Left lung (tissue), 4 donors: ENCODE measurements at regions not wholly inside any gene's neighbourhood (a gene's known extent, or its start where the extent isn't known, plus 50 kb on each side); places are given as distances from the start of the nearest gene placed in this dataset.

Source experiments
- ATAC-seq: fragments of 200-7000 bp; cut with Tn5 transposase; one replicate; pipeline ENCODE4 v1.9.1; 2020; ENCODE audit warnings: moderate library complexity
- DNase-seq, 4 donors: peaks; one replicate each; pipeline ENCODE4 v3.0.0-alpha.2; 2013 to 2020
- H3K27ac ChIP-seq, 2 donors: fragments of 200-600 bp; sonication (generic) in 1 of 2; one replicate each; pipeline versions ENCODE4 v1.5.0 to v1.8.0; 2020 to 2021
- H3K27me3 ChIP-seq, 2 donors: fragments of 200-600 bp; sonication (generic) in 1 of 2; one replicate each; pipeline versions ENCODE4 v1.5.0 to v1.8.0; 2020 to 2021
- H3K36me3 ChIP-seq, 2 donors: fragments of 200-600 bp; sonication (generic) in 1 of 2; one replicate each; pipeline versions ENCODE4 v1.5.0 to v1.8.0; 2020 to 2021
- H3K4me1 ChIP-seq, 2 donors: fragments of 200-600 bp; one replicate each; pipeline ENCODE4 v1.8.0; 2021
- H3K4me3 ChIP-seq, 2 donors: fragments of 200-600 bp; sonication (generic) in 1 of 2; one replicate each; pipeline versions ENCODE4 v1.5.0 to v1.8.0; 2020 to 2021; ENCODE audit warnings: mild to moderate bottlenecking in 1 of 2
- H3K9me3 ChIP-seq, 2 donors: fragments of 200-600 bp; sonication (generic) in 1 of 2; one replicate each; pipeline versions ENCODE4 v1.5.0 to v1.8.0; 2020 to 2021
- CTCF ChIP-seq, 2 donors: fragments of 200-600 bp; sonication (generic) in 1 of 2; IDR thresholded peaks; one replicate each; pipeline versions ENCODE4 v1.5.0 to v1.8.0; 2021; ENCODE audit warnings: antibody characterized with exemption in 2 of 2
- intact Hi-C, 2 donors: fragments of 100-400 bp; cut with DNase I; formaldehyde crosslinking; loops; one replicate each; pipeline versions ENCODE4 v1.11.2 to v1.14.2; 2022
- donor health status: DM: no; HTN: yes; CAD: no.
- donor health status: DM: no; HTN: no; CAD: no.

DNA sequence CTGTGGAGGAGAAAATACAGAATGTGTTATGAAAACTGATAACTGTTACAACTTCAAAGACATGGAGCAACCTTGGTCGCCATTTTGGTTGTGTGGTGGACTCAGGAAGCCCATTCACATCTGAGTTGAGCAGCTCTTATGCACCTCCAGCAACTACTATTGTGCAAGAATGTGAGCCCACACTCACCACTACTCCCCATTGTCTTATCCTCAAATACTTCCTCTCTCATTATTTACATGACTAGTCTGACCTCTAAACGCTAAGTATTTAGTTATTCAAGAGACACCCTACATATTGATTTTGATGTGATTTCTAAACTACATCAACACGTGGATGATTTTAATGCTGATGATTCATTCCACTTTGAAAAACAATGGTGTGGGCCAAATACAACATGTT is 516.6 kb upstream of the CLINT1 start:
- no peak for TF ChIP-seq CTCF (IDR thresholded peaks at IDR 0.05)
- intact Hi-C loops = no loop called here
- H3K4me1 ChIP-seq = peaks cover 0 to 16% of the 10 kb centered on the region in 2 donors
- no peaks in the 10 kb centered on the region for H3K36me3 ChIP-seq
- no peaks in the 10 kb centered on the region for H3K27me3 ChIP-seq
- peaks cover 0 to 7% of the 10 kb centered on the region in 2 donors for H3K9me3 ChIP-seq
- H3K4me3 ChIP-seq = no peak overlapping the region
- DNase-seq = no peak
- no peak overlapping the region for H3K27ac ChIP-seq
- no peak for ATAC-seq

GRCh38 chr5:158373608-158374395 is 514.9 kb upstream of the CLINT1 start:
- Histone ChIP-seq H3K4me3 (no peak overlapping the region), H3K27ac (no peak overlapping the region), H3K4me1 (peaks cover 0 to 7% of the 10 kb centered on the region in 2 donors), H3K27me3 (no peaks in the 10 kb centered on the region), H3K36me3 (no peaks in the 10 kb centered on the region), H3K9me3 (peaks cover 0 to 7% of the 10 kb centered on the region in 2 donors)
- intact Hi-C loops = no loop called here
- ATAC-seq (no peak), DNase-seq (no peak)
- no peak for TF ChIP-seq CTCF (IDR thresholded peaks at IDR 0.05)

DNA sequence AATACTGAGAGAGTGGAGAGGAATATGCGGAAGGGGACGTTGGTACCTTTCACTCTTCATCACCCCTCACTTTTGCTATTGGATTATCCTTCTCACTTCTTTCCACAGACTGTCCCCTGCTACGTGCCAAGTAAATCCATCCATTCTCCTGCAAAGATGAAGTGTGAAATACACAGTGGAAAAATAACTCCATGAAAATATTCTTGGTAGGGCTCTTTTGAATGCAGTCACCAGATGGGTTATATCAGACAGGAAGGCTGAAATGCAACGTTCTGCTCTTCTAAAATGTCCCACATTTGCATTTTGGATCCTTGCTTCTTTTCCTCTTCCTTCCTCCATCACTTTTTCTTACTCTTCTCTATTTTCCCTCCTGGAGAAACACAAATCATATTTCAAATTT is 510.3 kb upstream of the CLINT1 start:
- Histone ChIP-seq H3K27ac (no peak overlapping the region), H3K9me3 (no peaks in the 10 kb centered on the region), H3K36me3 (no peaks in the 10 kb centered on the region), H3K27me3 (no peaks in the 10 kb centered on the region), H3K4me3 (no peak overlapping the region), H3K4me1 (peaks cover 0 to 6% of the 10 kb centered on the region in 2 donors)
- DNase-seq (peak in 2 of 4 donors; percentile 13 to 27), ATAC-seq (no peak)
- intact Hi-C loops = no loop called here
- no peak for TF ChIP-seq CTCF (IDR thresholded peaks at IDR 0.05)

DNA sequence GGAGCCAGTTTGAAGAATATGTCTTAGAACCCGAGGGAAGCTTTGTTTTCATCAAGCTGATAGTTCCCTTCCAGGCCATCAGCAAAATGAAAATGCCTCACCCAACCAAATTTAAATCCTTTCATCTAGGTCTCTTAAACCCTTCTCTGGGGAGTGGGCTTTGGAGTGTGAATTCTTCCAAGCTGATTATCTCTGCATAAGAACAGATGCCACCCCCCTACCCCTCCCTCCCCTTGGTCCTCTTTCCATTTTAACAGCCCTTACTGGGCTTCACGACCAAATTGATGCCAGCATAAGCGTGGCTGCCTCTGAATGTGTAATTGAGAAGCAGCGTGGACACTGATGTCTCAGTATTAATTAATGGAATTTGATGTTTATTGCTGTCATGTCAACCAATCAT is 509.7 kb upstream of the CLINT1 start:
- intact Hi-C loops = no loop called here
- DNase-seq (no peak), ATAC-seq (no peak)
- Histone ChIP-seq H3K4me3 (no peak overlapping the region), H3K36me3 (no peaks in the 10 kb centered on the region), H3K4me1 (peaks cover 0 to under 1% of the 10 kb centered on the region in 2 donors), H3K9me3 (no peaks in the 10 kb centered on the region), H3K27ac (no peak overlapping the region), H3K27me3 (no peaks in the 10 kb centered on the region)
- TF ChIP-seq CTCF (IDR thresholded peaks at IDR 0.05) = no peak

GRCh38 chr5:158364367-158364766 is 505.4 kb upstream of the CLINT1 start:
- Histone ChIP-seq H3K4me3 (no peak overlapping the region), H3K4me1 (no peaks in the 10 kb centered on the region), H3K27me3 (no peaks in the 10 kb centered on the region), H3K27ac (no peak overlapping the region), H3K9me3 (no peaks in the 10 kb centered on the region), H3K36me3 (no peaks in the 10 kb centered on the region)
- TF ChIP-seq CTCF (IDR thresholded peaks at IDR 0.05) = no peak
- intact Hi-C loops = no loop called here
- DNase-seq (no peak), ATAC-seq (no peak)
